ENCODE measurements at regions not wholly inside any gene's neighbourhood (a gene's known extent, or its start where the extent isn't known, plus 50 kb on each side); places are given as distances from the start of the nearest gene placed in this dataset.

DNA sequence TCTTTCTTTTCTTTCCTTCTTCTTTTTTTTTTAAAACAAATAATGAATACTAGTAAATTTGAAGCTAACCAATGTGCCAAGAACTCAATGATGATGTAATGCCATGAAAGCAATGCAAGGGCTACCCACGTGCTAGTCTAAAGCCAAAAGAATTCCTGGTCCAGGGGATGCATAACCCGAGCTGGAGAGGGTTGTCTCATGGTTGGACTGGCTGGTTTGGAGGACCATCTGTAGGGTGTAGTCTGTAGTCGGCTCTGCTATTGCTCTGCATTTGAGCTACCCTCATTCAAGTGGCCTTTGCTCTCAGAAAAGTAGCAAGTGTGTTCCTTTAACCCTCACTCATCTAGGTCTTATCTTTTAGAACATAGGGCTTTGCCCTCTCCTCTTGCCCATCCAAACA is 469.6 kb upstream of the CELF4 start:
- H3K27ac ChIP-seq: no peak overlapping the region
- WGBS, 2 donors: 47 to 61% methylated on average over 3 of the region's 3 CpGs
- no peak for DNase-seq
- no peaks in the 10 kb centered on the region for H3K4me1 ChIP-seq
- intact Hi-C loops (cut with DNase I): no loop called here
- H3K4me3 ChIP-seq: no peak overlapping the region
- H3K36me3 ChIP-seq: no peaks in the 10 kb centered on the region
- H3K27me3 ChIP-seq: no peaks in the 10 kb centered on the region
- TF ChIP-seq POLR2A (IDR thresholded peaks at IDR 0.05) (no peak), POLR2AphosphoS5 (IDR thresholded peaks at IDR 0.05) (no peak), EP300 (IDR thresholded peaks at IDR 0.05) (no peak)
- TF ChIP-seq, protein P1, sequence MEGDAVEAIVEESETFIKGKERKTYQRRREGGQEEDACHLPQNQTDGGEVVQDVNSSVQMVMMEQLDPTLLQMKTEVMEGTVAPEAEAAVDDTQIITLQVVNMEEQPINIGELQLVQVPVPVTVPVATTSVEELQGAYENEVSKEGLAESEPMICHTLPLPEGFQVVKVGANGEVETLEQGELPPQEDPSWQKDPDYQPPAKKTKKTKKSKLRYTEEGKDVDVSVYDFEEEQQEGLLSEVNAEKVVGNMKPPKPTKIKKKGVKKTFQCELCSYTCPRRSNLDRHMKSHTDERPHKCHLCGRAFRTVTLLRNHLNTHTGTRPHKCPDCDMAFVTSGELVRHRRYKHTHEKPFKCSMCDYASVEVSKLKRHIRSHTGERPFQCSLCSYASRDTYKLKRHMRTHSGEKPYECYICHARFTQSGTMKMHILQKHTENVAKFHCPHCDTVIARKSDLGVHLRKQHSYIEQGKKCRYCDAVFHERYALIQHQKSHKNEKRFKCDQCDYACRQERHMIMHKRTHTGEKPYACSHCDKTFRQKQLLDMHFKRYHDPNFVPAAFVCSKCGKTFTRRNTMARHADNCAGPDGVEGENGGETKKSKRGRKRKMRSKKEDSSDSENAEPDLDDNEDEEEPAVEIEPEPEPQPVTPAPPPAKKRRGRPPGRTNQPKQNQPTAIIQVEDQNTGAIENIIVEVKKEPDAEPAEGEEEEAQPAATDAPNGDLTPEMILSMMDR (IDR thresholded peaks at IDR 0.05): no peak
- H3K9me3 ChIP-seq: no peaks in the 10 kb centered on the region

DNA sequence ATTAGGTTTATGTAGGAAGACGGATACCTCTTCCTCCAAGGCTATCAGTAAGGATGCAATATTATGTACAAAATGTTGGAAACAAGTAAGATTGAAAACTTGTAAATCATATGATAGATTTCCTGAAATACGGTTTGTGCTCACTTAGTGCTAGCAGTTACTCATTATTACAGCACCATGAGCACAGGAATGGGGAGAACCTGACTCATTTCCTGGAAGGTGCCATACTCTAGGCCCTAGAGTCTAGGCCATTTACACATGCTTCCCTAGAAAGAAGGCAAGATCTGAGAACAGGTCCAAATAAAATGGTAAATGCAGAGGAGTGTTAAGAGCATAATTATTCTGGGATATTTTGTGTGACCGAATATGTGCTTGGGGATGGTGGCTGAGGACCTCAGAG is 467.7 kb upstream of the CELF4 start:
- no peak overlapping the region for H3K27ac ChIP-seq
- no peaks in the 10 kb centered on the region for H3K27me3 ChIP-seq
- no peaks in the 10 kb centered on the region for H3K4me1 ChIP-seq
- DNase-seq: no peak
- 83 to 87% methylated on average over 3 of the region's 3 CpGs for WGBS, 2 donors
- H3K4me3 ChIP-seq: no peak overlapping the region
- H3K36me3 ChIP-seq: no peaks in the 10 kb centered on the region
- intact Hi-C loops (cut with DNase I): no loop called here
- TF ChIP-seq POLR2AphosphoS5 (IDR thresholded peaks at IDR 0.05): no peak
- no peak for TF ChIP-seq EP300 (IDR thresholded peaks at IDR 0.05)
- TF ChIP-seq POLR2A (IDR thresholded peaks at IDR 0.05): no peak
- TF ChIP-seq, protein P1 (IDR thresholded peaks at IDR 0.05): no peak
- no peaks in the 10 kb centered on the region for H3K9me3 ChIP-seq

DNA sequence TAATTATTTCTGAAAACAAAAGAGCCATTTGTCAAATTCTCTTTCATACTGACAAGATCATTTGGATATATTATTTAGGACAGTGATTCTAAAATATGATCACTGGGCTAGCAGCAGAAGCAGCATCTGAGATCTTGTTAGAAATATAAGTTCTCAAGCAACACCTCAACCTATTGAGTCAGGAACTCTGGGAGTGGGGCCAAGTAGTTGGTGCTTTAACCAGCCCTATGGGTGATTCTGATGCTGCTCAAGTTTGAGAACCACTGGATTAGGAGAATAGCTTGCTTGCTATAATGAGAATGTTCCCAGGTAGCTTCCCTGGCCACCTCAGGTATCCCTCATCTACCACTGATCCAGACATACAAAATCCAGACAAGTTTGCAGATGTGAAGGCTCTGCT is 466.9 kb upstream of the CELF4 start:
- intact Hi-C loops (cut with DNase I): no loop called here
- no peak for DNase-seq

DNA sequence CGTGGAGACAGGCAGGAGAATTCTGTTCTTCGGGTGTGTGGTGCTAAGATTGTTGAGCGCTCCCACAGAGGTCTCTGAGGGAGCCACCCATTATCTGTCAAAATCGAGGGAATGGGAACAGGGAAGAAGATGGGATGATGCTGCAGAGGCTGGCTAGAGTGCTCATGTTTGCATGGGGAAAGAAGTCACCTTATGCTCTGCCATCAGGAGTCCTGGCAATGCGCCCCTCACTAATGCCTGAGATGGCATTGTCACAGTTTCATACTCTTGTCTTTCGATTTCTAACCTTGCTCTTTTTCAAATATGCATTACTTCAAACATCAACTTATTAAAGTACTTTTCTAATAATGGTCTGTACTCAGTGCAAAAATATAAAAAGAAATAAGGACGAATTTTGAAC is 463.3 kb upstream of the CELF4 start:
- Histone ChIP-seq H3K27ac (no peak overlapping the region), H3K4me1 (no peaks in the 10 kb centered on the region), H3K27me3 (no peaks in the 10 kb centered on the region), H3K4me3 (no peak overlapping the region), H3K36me3 (no peaks in the 10 kb centered on the region), H3K9me3 (no peaks in the 10 kb centered on the region)
- intact Hi-C loops (cut with DNase I): no loop called here
- TF ChIP-seq, protein P1 (IDR thresholded peaks at IDR 0.05): no peak
- TF ChIP-seq POLR2AphosphoS5 (IDR thresholded peaks at IDR 0.05) (no peak), POLR2A (IDR thresholded peaks at IDR 0.05) (no peak), EP300 (IDR thresholded peaks at IDR 0.05) (no peak)
- no peak for DNase-seq
- WGBS, 2 donors: 75 to 85% methylated on average over 7 of the region's 7 CpGs

More for the DNA sequence above, 466.9 kb upstream of the CELF4 start:
- no peak overlapping the region for H3K4me3 ChIP-seq
- no peaks in the 10 kb centered on the region for H3K9me3 ChIP-seq
- TF ChIP-seq, protein P1 (IDR thresholded peaks at IDR 0.05): no peak
- no peak for TF ChIP-seq POLR2A (IDR thresholded peaks at IDR 0.05)
- TF ChIP-seq POLR2AphosphoS5 (IDR thresholded peaks at IDR 0.05): no peak
- no peak for TF ChIP-seq EP300 (IDR thresholded peaks at IDR 0.05)
- H3K36me3 ChIP-seq: no peaks in the 10 kb centered on the region
- no peaks in the 10 kb centered on the region for H3K4me1 ChIP-seq
- no peak overlapping the region for H3K27ac ChIP-seq
- H3K27me3 ChIP-seq: no peaks in the 10 kb centered on the region

DNA sequence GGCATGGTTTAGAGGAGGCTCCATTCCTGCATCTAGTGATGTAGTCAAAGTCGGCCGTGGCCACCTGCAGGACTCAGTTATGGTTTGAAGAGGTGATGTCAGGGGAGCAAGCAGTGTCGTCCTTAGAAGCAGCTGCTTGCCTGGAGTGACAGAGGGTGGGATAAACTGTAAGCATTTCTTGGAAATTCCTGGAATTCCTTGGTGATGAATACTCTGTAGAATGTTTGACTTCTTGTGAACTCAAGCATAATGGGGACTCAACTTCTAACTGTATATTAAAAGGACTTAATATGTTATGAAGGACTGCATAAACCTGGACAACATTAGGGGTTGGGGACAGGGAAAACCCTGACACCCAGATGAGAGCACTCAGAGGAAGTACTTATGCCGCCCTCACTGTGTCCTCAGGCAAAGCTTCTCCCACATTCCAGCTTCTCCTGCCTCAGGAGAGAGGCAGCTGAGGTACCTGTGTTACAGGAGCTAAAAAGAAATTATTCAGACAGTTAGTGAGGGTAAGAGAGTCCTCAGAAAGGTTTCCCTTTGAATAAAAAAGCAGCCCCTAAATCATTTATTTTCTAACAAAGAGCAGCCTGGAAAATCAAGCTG is 459.9 kb upstream of the CELF4 start:
- intact Hi-C loops (cut with DNase I): no loop called here
- H3K4me1 ChIP-seq: no peaks in the 10 kb centered on the region
- H3K27ac ChIP-seq: no peak overlapping the region
- no peaks in the 10 kb centered on the region for H3K36me3 ChIP-seq
- TF ChIP-seq, protein P1 (IDR thresholded peaks at IDR 0.05): no peak
- TF ChIP-seq POLR2A (IDR thresholded peaks at IDR 0.05) (no peak), EP300 (IDR thresholded peaks at IDR 0.05) (no peak)
- no peaks in the 10 kb centered on the region for H3K9me3 ChIP-seq
- WGBS, 2 donors: 61 to 72% methylated on average over 4 of the region's 4 CpGs
- no peak for DNase-seq
- no peaks in the 10 kb centered on the region for H3K27me3 ChIP-seq
- H3K4me3 ChIP-seq: no peak overlapping the region

Data from sigmoid colon (tissue), 6 donors.